SK-N-SH (cell line): ENCODE measurements at regions not wholly inside any gene's neighbourhood (a gene's known extent, or its start where the extent isn't known, plus 50 kb on each side); places are given as distances from the start of the nearest gene placed in this dataset.

Source experiments
- CTCF ChIA-PET: fragments of 300-600, 350-600 bp; formaldehyde crosslinking; extraction: SDS; loops from one replicate; lab custom pipeline; 2021; lab: Yijun Ruan, JAX
- POLR2A ChIA-PET: fragments of 350-600 bp; sonication (Branson Sonifier 250); formaldehyde crosslinking; extraction: SDS; loops from one replicate; lab custom pipeline; 2020; ENCODE audit warnings: antibody characterized with exemption, inconsistent platforms; lab: Yijun Ruan, JAX
- DNase-seq: peaks from one replicate; pipeline ENCODE4 v3.0.0; 2012
- H2AFZ ChIP-seq: fragments of 200-600 bp; sonication (generic); 2 replicates; pipeline ENCODE4 v1.8.1; 2016; ENCODE audit warnings: antibody characterized with exemption, mild to moderate bottlenecking, low read depth
- H3F3A ChIP-seq: fragments of 200-600 bp; sonication (generic); replicated peaks from 2 replicates; pipeline ENCODE3; 2016; ENCODE audit warnings: antibody characterized with exemption, mild to moderate bottlenecking; ENCODE audit not compliant: insufficient read depth
- H3K27ac ChIP-seq, 2 experiments: fragments of 200-500 bp in 1 of 2; fragments of 200-600 bp in 1 of 2; sonication (Bioruptor generic) in 1 of 2; sonication (generic), shearing (Covaris generic) in 1 of 2; 2 replicates each; pipeline versions ENCODE4 v1.5.1 to v1.6.1; 2014 to 2016; ENCODE audit warnings: low read depth in 2 of 2, inconsistent platforms in 1 of 2, low read length in 1 of 2, mild to moderate bottlenecking in 1 of 2, mixed read lengths in 1 of 2
- H3K27me3 ChIP-seq: fragments of 200-600 bp; sonication (generic), shearing (Covaris generic); 2 replicates; pipeline ENCODE4 v1.6.1; 2016; ENCODE audit warnings: mixed run types; ENCODE audit not compliant: insufficient read depth
- H3K36me3 ChIP-seq, 2 experiments: fragments of 200-500 bp in 1 of 2; fragments of 200-600 bp in 1 of 2; sonication (Bioruptor generic) in 1 of 2; sonication (generic) in 1 of 2; replicated peaks in 1 of 2; 2 replicates each; pipeline versions ENCODE3 to v1.5.1; 2014 to 2016; ENCODE audit warnings: low read length in 1 of 2, mild to moderate bottlenecking in 1 of 2; ENCODE audit not compliant: insufficient read depth in 2 of 2, control insufficient read depth in 1 of 2
- H3K4me1 ChIP-seq, 2 experiments: fragments of 200-500 bp in 1 of 2; fragments of 200-600 bp in 1 of 2; sonication (Bioruptor generic) in 1 of 2; sonication (generic), shearing (Covaris generic) in 1 of 2; 2 replicates each; pipeline versions ENCODE4 v1.5.1 to v1.6.1; 2014 to 2016; ENCODE audit warnings: low read depth in 1 of 2, low read length in 1 of 2, mixed run types in 1 of 2; ENCODE audit not compliant: insufficient read depth in 2 of 2, control insufficient read depth in 1 of 2
- H3K4me2 ChIP-seq: fragments of 200-600 bp; sonication (generic), shearing (Covaris generic); 2 replicates; pipeline ENCODE4 v1.6.1; 2017; ENCODE audit warnings: mixed run types
- H3K4me3 ChIP-seq, 2 experiments: fragments of 200-500 bp in 1 of 2; fragments of 200-600 bp in 1 of 2; sonication (Bioruptor generic) in 1 of 2; sonication (generic), shearing (Covaris generic) in 1 of 2; 2 replicates each; pipeline versions ENCODE4 v1.5.1 to v1.8.1; 2014 to 2016; ENCODE audit warnings: low read depth in 2 of 2, inconsistent platforms in 1 of 2, low read length in 1 of 2, mild to moderate bottlenecking in 1 of 2, mixed read lengths in 1 of 2, moderate library complexity in 1 of 2
- H3K79me2 ChIP-seq: fragments of 200-600 bp; sonication (generic); 2 replicates; pipeline ENCODE4 v1.8.1; 2017; ENCODE audit warnings: mild to moderate bottlenecking; ENCODE audit not compliant: insufficient read depth
- H3K9ac ChIP-seq: fragments of 200-600 bp; sonication (generic); 2 replicates; pipeline ENCODE4 v1.6.1; 2017; ENCODE audit warnings: mixed run types
- H3K9me2 ChIP-seq: fragments of 200-600 bp; sonication (generic); 2 replicates; pipeline ENCODE4 v1.6.1; 2017; ENCODE audit warnings: mixed run types
- H3K9me3 ChIP-seq: fragments of 200-600 bp; sonication (generic); 2 replicates; pipeline ENCODE4 v1.6.1; 2017; ENCODE audit warnings: mixed run types, mild to moderate bottlenecking, moderate library complexity
- H4K20me1 ChIP-seq: fragments of 200-600 bp; sonication (generic); 2 replicates; pipeline ENCODE4 v1.6.1; 2017; ENCODE audit warnings: mild to moderate bottlenecking, mixed run types; ENCODE audit not compliant: insufficient read depth
- ELF1 ChIP-seq: IDR thresholded peaks from 2 replicates; pipeline ENCODE4 v1.4.0; 2012
- EP300 ChIP-seq, 2 experiments: IDR thresholded peaks; 2 replicates each; pipeline versions ENCODE4 v1.4.0 to v1.6.1; 2012; ENCODE audit warnings: borderline replicate concordance in 1 of 2, low read depth in 1 of 2, low read length in 1 of 2
- EZH2phosphoT487 ChIP-seq: fragments of 200-600 bp; sonication (generic); IDR thresholded peaks from 2 replicates; pipeline ENCODE4 v1.6.1; 2017; ENCODE audit warnings: low read depth, mixed run types, mild to moderate bottlenecking, antibody characterized with exemption, moderate library complexity, borderline replicate concordance
- FOSL2 ChIP-seq: IDR thresholded peaks from 2 replicates; pipeline ENCODE4 v1.4.0; 2012; ENCODE audit warnings: low read depth, mild to moderate bottlenecking, moderate library complexity, borderline replicate concordance
- FOXJ3 ChIP-seq: sonication (generic); formaldehyde crosslinking; IDR thresholded peaks from 2 replicates; pipeline ENCODE4 v1.5.1; 2020; ENCODE audit warnings: mild to moderate bottlenecking, missing genetic modification reagents
- FOXM1 ChIP-seq: IDR thresholded peaks from 2 replicates; pipeline ENCODE4 v1.4.0; 2012; ENCODE audit warnings: low read depth, mild to moderate bottlenecking
- GATA2 ChIP-seq: sonication (generic); formaldehyde crosslinking; IDR thresholded peaks from 2 replicates; pipeline ENCODE4 v1.5.0; 2020; ENCODE audit warnings: mild to moderate bottlenecking, missing genetic modification reagents
- IRF3 ChIP-seq: fragments of 150-350 bp; IDR thresholded peaks from 2 replicates; pipeline ENCODE4 v1.6.1; 2016; ENCODE audit warnings: mild to moderate bottlenecking, low read depth, low read length
- MAX ChIP-seq: IDR thresholded peaks from 2 replicates; pipeline ENCODE4 v1.4.0; 2012; ENCODE audit warnings: low read depth
- MXI1 ChIP-seq: IDR thresholded peaks from 2 replicates; pipeline ENCODE4 v1.6.1; 2012; ENCODE audit warnings: mild to moderate bottlenecking, low read depth, low read length, improper control_type of control experiment
- NFIC ChIP-seq: IDR thresholded peaks from 2 replicates; pipeline ENCODE4 v1.4.0; 2012; ENCODE audit warnings: borderline replicate concordance
- NRF1 ChIP-seq: IDR thresholded peaks from 2 replicates; pipeline ENCODE4 v1.6.1; 2012; ENCODE audit warnings: low read depth, mild to moderate bottlenecking, low read length
- POLR2AphosphoS5 ChIP-seq: IDR thresholded peaks from 2 replicates; pipeline ENCODE4 v1.6.1; 2012; ENCODE audit warnings: low read depth, low read length
- RXRA ChIP-seq: IDR thresholded peaks from 2 replicates; pipeline ENCODE4 v1.4.0; 2012; ENCODE audit warnings: low read depth, mild to moderate bottlenecking, borderline replicate concordance
- SIN3A ChIP-seq: IDR thresholded peaks from 2 replicates; pipeline ENCODE4 v1.6.1; 2012; ENCODE audit warnings: low read depth, mild to moderate bottlenecking, low read length, moderate library complexity, borderline replicate concordance
- SMC3 ChIP-seq: IDR thresholded peaks from 2 replicates; pipeline ENCODE4 v1.6.1; 2012; ENCODE audit warnings: low read depth, low read length, improper control_type of control experiment
- TAF1 ChIP-seq: IDR thresholded peaks from 2 replicates; pipeline ENCODE4 v1.6.1; 2012; ENCODE audit warnings: low read depth, mild to moderate bottlenecking, low read length, moderate library complexity, borderline replicate concordance
- TEAD4 ChIP-seq: IDR thresholded peaks from 2 replicates; pipeline ENCODE4 v1.4.0; 2012; ENCODE audit warnings: mild to moderate bottlenecking, borderline replicate concordance; ENCODE audit not compliant: insufficient read depth
- USF2 ChIP-seq: fragments of 150-350 bp; IDR thresholded peaks from 2 replicates; pipeline ENCODE4 v1.6.1; 2017; ENCODE audit warnings: antibody characterized with exemption, low read length, low read depth, borderline replicate concordance
- WGBS: methylation state at CpG from one replicate; pipeline ENCODE4 v1.1.6; 2017; ENCODE audit warnings: low lambda C conversion rate; 5-methylcytosine and 5-hydroxymethylcytosine counted together
- TF ChIP-seq, protein P1 (sequence below): IDR thresholded peaks from 2 replicates; pipeline ENCODE4 v1.4.0; 2012; ENCODE audit warnings: low read depth, borderline replicate concordance
- TF ChIP-seq, protein P2 (sequence below): IDR thresholded peaks from 2 replicates; pipeline ENCODE4; 2012
- TF ChIP-seq, protein P3 (sequence below): IDR thresholded peaks from 2 replicates; pipeline ENCODE4 v1.4.0; 2012; ENCODE audit warnings: low read depth, borderline replicate concordance

GRCh38 chr17:71071041-71071440 is 901.7 kb downstream of the KCNJ2 start:
- Histone ChIP-seq H3K4me2 (no peak overlapping the region), H3K27ac (peak overlapping the region in 1 of 2 experiments; percentile 95; a peak in 1 of 4 replicates), H3K9me2 (no peaks in the 10 kb centered on the region), H2AFZ (no peak overlapping the region), H3K4me1 (peaks cover 0 to 4% of the 10 kb centered on the region in 2 experiments; a peak in 1 of 4 replicates), H3K9ac (no peak overlapping the region)
- DNase-seq, result no peak
- TF ChIP-seq, protein P1, sequence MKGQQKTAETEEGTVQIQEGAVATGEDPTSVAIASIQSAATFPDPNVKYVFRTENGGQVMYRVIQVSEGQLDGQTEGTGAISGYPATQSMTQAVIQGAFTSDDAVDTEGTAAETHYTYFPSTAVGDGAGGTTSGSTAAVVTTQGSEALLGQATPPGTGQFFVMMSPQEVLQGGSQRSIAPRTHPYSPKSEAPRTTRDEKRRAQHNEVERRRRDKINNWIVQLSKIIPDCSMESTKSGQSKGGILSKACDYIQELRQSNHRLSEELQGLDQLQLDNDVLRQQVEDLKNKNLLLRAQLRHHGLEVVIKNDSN, result no peak
- no peak for TF ChIP-seq EP300 (IDR thresholded peaks at IDR 0.05; ENCODE audit: borderline replicate concordance in 1 of 2, low read depth in 1 of 2, low read length in 1 of 2)
- TF ChIP-seq POLR2AphosphoS5, result no peak
- no peak for TF ChIP-seq GATA2 (CRISPR knock-in tag)
- no peak for TF ChIP-seq MXI1
- TF ChIP-seq, protein P2, sequence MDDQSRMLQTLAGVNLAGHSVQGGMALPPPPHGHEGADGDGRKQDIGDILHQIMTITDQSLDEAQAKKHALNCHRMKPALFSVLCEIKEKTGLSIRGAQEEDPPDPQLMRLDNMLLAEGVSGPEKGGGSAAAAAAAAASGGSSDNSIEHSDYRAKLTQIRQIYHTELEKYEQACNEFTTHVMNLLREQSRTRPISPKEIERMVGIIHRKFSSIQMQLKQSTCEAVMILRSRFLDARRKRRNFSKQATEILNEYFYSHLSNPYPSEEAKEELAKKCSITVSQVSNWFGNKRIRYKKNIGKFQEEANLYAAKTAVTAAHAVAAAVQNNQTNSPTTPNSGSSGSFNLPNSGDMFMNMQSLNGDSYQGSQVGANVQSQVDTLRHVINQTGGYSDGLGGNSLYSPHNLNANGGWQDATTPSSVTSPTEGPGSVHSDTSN, result no peak
- no peak for TF ChIP-seq SMC3
- no peak for TF ChIP-seq MAX
- TF ChIP-seq NFIC, result no peak
- no peak for TF ChIP-seq ELF1
- no peak for TF ChIP-seq FOSL2
- TF ChIP-seq EZH2phosphoT487, result no peak
- TF ChIP-seq FOXJ3 (CRISPR knock-in tag), result no peak
- no peak for TF ChIP-seq FOXM1
- TF ChIP-seq, all 33 proteins: peak for 0
- 95% methylated on average over 4 of the region's 4 CpGs for WGBS
- CTCF ChIA-PET, result interaction anchor here (0.7 to 0.8 kb wide), 2 partner anchors 304 to 719 kb away, joined by 3 to 4 read pairs; no protein-coding TSS in a partner anchor
- Histone ChIP-seq H4K20me1 (no peaks in the 10 kb centered on the region), H3F3A (peaks cover 7% of the 10 kb centered on the region), H3K4me3 (no peak overlapping the region), H3K79me2 (no peaks in the 10 kb centered on the region), H3K9me3 (no peaks in the 10 kb centered on the region), H3K27me3 (no peaks in the 10 kb centered on the region), H3K36me3 (no peaks in the 10 kb centered on the region)
- POLR2A ChIA-PET, result no interaction called here

GRCh38 chr17:71071837-71072236 is 902.5 kb downstream of the KCNJ2 start:
- Histone ChIP-seq H3K4me2 (peak overlapping the region; percentile 47; the same call in 1 of the 2 replicates), H3K9me2 (no peaks in the 10 kb centered on the region), H3K27me3 (no peaks in the 10 kb centered on the region), H3F3A (peaks cover 7% of the 10 kb centered on the region), H2AFZ (peak overlapping the region; percentile 95), H3K36me3 (no peaks in the 10 kb centered on the region), H3K4me1 (peaks cover 0 to 4% of the 10 kb centered on the region in 2 experiments; a peak in 1 of 4 replicates), H3K9me3 (no peaks in the 10 kb centered on the region), H4K20me1 (no peaks in the 10 kb centered on the region), H3K79me2 (no peaks in the 10 kb centered on the region), H3K9ac (peak overlapping the region; percentile 37; the same call in 1 of the 2 replicates), H3K27ac (peak overlapping the region in 1 of 2 experiments; percentile 95; a peak in 3 of 4 replicates), H3K4me3 (no peak overlapping the region)
- ChIA-PET POLR2A (no interaction called here), CTCF (no interaction called here)
- DNase-seq, result peak; percentile 5
- WGBS, result 10% methylated on average over 10 of the region's 10 CpGs
- TF ChIP-seq NRF1, result no peak
- TF ChIP-seq TAF1, result no peak
- TF ChIP-seq POLR2AphosphoS5, result peak; percentile 61; the same call in 1 of the 2 replicates
- TF ChIP-seq RXRA, result peak; percentile 65; the same call in 1 of the 2 replicates
- TF ChIP-seq IRF3, result no peak
- no peak for TF ChIP-seq SIN3A
- TF ChIP-seq TEAD4, result 0 out of 2 replicates have a peak, but pooled peaks have one; percentile 42
- no peak for TF ChIP-seq USF2
- peak; percentile 53 for TF ChIP-seq MAX
- TF ChIP-seq, protein P3, sequence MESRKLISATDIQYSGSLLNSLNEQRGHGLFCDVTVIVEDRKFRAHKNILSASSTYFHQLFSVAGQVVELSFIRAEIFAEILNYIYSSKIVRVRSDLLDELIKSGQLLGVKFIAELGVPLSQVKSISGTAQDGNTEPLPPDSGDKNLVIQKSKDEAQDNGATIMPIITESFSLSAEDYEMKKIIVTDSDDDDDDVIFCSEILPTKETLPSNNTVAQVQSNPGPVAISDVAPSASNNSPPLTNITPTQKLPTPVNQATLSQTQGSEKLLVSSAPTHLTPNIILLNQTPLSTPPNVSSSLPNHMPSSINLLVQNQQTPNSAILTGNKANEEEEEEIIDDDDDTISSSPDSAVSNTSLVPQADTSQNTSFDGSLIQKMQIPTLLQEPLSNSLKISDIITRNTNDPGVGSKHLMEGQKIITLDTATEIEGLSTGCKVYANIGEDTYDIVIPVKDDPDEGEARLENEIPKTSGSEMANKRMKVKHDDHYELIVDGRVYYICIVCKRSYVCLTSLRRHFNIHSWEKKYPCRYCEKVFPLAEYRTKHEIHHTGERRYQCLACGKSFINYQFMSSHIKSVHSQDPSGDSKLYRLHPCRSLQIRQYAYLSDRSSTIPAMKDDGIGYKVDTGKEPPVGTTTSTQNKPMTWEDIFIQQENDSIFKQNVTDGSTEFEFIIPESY, result peak; percentile 69; the same call in 1 of the 2 replicates
